Activated T-cell treated with anti-CD3 and anti-CD28 coated beads, Interleukin-2, amount 50 U/mL, for 72 hours (primary cell): ENCODE measurements at regions not wholly inside any gene's neighbourhood (a gene's known extent, or its start where the extent isn't known, plus 50 kb on each side); places are given as distances from the start of the nearest gene placed in this dataset.
A peak's percentile ranks its signal among the peaks of the same experiment; 100 is the strongest.
"Not testable (repeated sequence)": the region's sequence is repeated elsewhere in the genome, so short reads cannot be mapped to it uniquely, and the experiment has no call there.

Source experiments
- ATAC-seq, 2 donors: fragments of 150-1000 bp; cut with Tn5 transposase; replicated peaks in 1 of 2; 2 replicates each; pipeline ENCODE4 v1.10.0; 2021; ENCODE audit warnings: moderate library complexity in 2 of 2, mild to moderate bottlenecking in 1 of 2
- DNase-seq, 2 donors: peaks; one replicate each; pipeline ENCODE4 v3.0.0; 2021 to 2022; ENCODE audit warnings: mixed read lengths in 1 of 2
- H3K27ac Mint-ChIP-seq: one replicate; pipeline ENCODE4 v1.8.0; 2022; ENCODE audit warnings: mild to moderate bottlenecking, moderate library complexity, mixed read lengths
- H3K27me3 Mint-ChIP-seq: one replicate; pipeline ENCODE4 v1.8.0; 2022; ENCODE audit warnings: low read depth, mixed read lengths
- H3K36me3 Mint-ChIP-seq, 2 donors: one replicate each; pipeline ENCODE4 v1.8.0; 2022; ENCODE audit warnings: mixed read lengths in 2 of 2, mild to moderate bottlenecking in 1 of 2; ENCODE audit not compliant: insufficient read depth in 2 of 2
- H3K4me1 Mint-ChIP-seq: one replicate; pipeline ENCODE4 v1.8.0; 2022; ENCODE audit warnings: low read depth, mixed read lengths
- H3K4me3 Mint-ChIP-seq, 2 donors: one replicate each; pipeline ENCODE4 v1.8.0; 2022; ENCODE audit warnings: mild to moderate bottlenecking in 2 of 2, mixed read lengths in 2 of 2, moderate library complexity in 2 of 2
- H3K9me3 Mint-ChIP-seq, 2 donors: one replicate each; pipeline ENCODE4 v1.8.0; 2022; ENCODE audit warnings: mixed read lengths in 2 of 2

GRCh38 chr9:62908271-62908670 lies 1718.4 kb downstream of the SPATA31A7 start:
- not testable (repeated sequence) for H3K4me3 Mint-ChIP-seq, H3K27ac Mint-ChIP-seq, H3K4me1 Mint-ChIP-seq, DNase-seq, ATAC-seq, H3K27me3 Mint-ChIP-seq, H3K36me3 Mint-ChIP-seq, H3K9me3 Mint-ChIP-seq

- not testable (repeated sequence) for H3K4me3 Mint-ChIP-seq, H3K27me3 Mint-ChIP-seq, H3K9me3 Mint-ChIP-seq, ATAC-seq, H3K27ac Mint-ChIP-seq, DNase-seq, H3K4me1 Mint-ChIP-seq, H3K36me3 Mint-ChIP-seq
Measured at GRCh38 chr9:62909447-62909846, 1719.6 kb downstream of the SPATA31A7 start.

- not testable (repeated sequence) for H3K27me3 Mint-ChIP-seq, H3K36me3 Mint-ChIP-seq, H3K9me3 Mint-ChIP-seq, ATAC-seq, H3K4me3 Mint-ChIP-seq, H3K27ac Mint-ChIP-seq, DNase-seq, H3K4me1 Mint-ChIP-seq
Measured at GRCh38 chr9:62912278-62912677, 1722.4 kb downstream of the SPATA31A7 start.

DNA sequence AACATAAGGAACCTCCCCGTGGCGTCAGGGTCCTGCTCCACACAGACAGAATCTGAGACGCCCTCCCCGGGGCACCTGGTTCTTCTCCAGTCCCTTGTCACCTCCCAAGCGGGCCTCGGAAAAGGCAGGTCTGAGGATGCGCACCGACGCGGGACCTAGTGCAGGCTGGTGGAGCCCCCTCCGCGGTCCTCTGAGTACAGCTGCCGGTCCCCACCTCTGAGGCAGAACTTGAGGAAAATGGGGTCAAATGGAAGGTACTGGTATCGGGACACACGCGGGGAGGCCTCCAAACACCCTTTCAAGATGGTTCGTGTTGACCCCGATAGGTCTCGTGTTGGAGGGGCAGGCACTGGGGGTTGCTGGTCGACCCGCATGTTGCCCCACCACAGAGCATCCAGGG lies 1725.3 kb downstream of the SPATA31A7 start:
- DNase-seq, ATAC-seq, H3K9me3 Mint-ChIP-seq, H3K4me1 Mint-ChIP-seq, H3K36me3 Mint-ChIP-seq, H3K27ac Mint-ChIP-seq, H3K4me3 Mint-ChIP-seq, H3K27me3 Mint-ChIP-seq: not testable (repeated sequence)

GRCh38 chr9:62915661-62916060 lies 1725.8 kb downstream of the SPATA31A7 start:
- not testable (repeated sequence) for H3K4me1 Mint-ChIP-seq, H3K27me3 Mint-ChIP-seq, DNase-seq, H3K36me3 Mint-ChIP-seq, H3K27ac Mint-ChIP-seq, H3K4me3 Mint-ChIP-seq, H3K9me3 Mint-ChIP-seq
- ATAC-seq: peak; percentile 93 to 98

GRCh38 chr9:62918648-62919385 lies 1729.0 kb downstream of the SPATA31A7 start:
- not testable (repeated sequence) for H3K27me3 Mint-ChIP-seq, H3K9me3 Mint-ChIP-seq, H3K4me1 Mint-ChIP-seq, ATAC-seq, H3K4me3 Mint-ChIP-seq, DNase-seq, H3K27ac Mint-ChIP-seq, H3K36me3 Mint-ChIP-seq

- not testable (repeated sequence) for DNase-seq, ATAC-seq, H3K27ac Mint-ChIP-seq
Measured at GRCh38 chr9:62931484-62931883, 1741.6 kb downstream of the SPATA31A7 start.

GRCh38 chr9:62952840-62953239 lies 1763.0 kb downstream of the SPATA31A7 start:
- H3K27me3 Mint-ChIP-seq, DNase-seq, H3K27ac Mint-ChIP-seq, ATAC-seq, H3K4me1 Mint-ChIP-seq, H3K9me3 Mint-ChIP-seq, H3K4me3 Mint-ChIP-seq, H3K36me3 Mint-ChIP-seq: not testable (repeated sequence)

More at GRCh38 chr9:62931484-62931883, 1741.6 kb downstream of the SPATA31A7 start:
- not testable (repeated sequence) for H3K4me1 Mint-ChIP-seq, H3K9me3 Mint-ChIP-seq, H3K4me3 Mint-ChIP-seq, H3K36me3 Mint-ChIP-seq, H3K27me3 Mint-ChIP-seq
